CD8-positive, alpha-beta memory T cell (primary cell): ENCODE measurements at regions not wholly inside any gene's neighbourhood (a gene's known extent, or its start where the extent isn't known, plus 50 kb on each side); places are given as distances from the start of the nearest gene placed in this dataset.

Experiments used
- CTCF ChIA-PET: fragments of 350-600 bp; sonication (Branson Sonifier 250); formaldehyde crosslinking; loops from one replicate; lab custom pipeline; 2021; ENCODE audit warnings: antibody characterized with exemption; lab: Charles Lee
- POLR2A ChIA-PET: fragments of 350-600 bp; sonication (Branson Sonifier 250); formaldehyde crosslinking; loops from one replicate; lab custom pipeline; 2021; ENCODE audit warnings: antibody characterized with exemption; lab: Charles Lee
- DNase-seq, 5 donors: peaks; one replicate each; pipeline versions ENCODE4 v3.0.0 to v3.0.0-alpha.2; 2020 to 2022; ENCODE audit warnings: mixed read lengths in 1 of 5
- H3K27ac ChIP-seq: one replicate; pipeline ENCODE4 v1.7.0; 2013; ENCODE audit warnings: low read depth, mild to moderate bottlenecking, low read length, moderate library complexity
- H3K27me3 ChIP-seq: 2 replicates; pipeline ENCODE4 v1.7.0; 2013; ENCODE audit warnings: low read length, mild to moderate bottlenecking; ENCODE audit not compliant: insufficient read depth, poor library complexity, severe bottlenecking
- H3K36me3 ChIP-seq: 2 replicates; pipeline ENCODE4 v1.7.0; 2013; ENCODE audit warnings: mild to moderate bottlenecking, low read length, moderate library complexity; ENCODE audit not compliant: insufficient read depth
- H3K4me1 ChIP-seq: 2 replicates; pipeline ENCODE4 v1.7.0; 2013; ENCODE audit warnings: mild to moderate bottlenecking, low read length, moderate library complexity; ENCODE audit not compliant: insufficient read depth
- H3K4me3 ChIP-seq: 2 replicates; pipeline ENCODE4 v1.7.0; 2013; ENCODE audit warnings: mild to moderate bottlenecking, low read length
- H3K9me3 ChIP-seq: 2 replicates; pipeline ENCODE4 v1.7.0; 2013; ENCODE audit warnings: mild to moderate bottlenecking, low read length
- H3K27ac Mint-ChIP-seq, 8 donors: one replicate each; pipeline ENCODE4 v1.8.0; 2020 to 2021; ENCODE audit warnings: mixed read lengths in 8 of 8, mild to moderate bottlenecking in 6 of 8, inconsistent platforms in 3 of 8, moderate library complexity in 3 of 8
- H3K27me3 Mint-ChIP-seq, 2 donors: one replicate each; pipeline ENCODE4 v1.8.0; 2020 to 2021; ENCODE audit warnings: mixed read lengths in 2 of 2, mild to moderate bottlenecking in 1 of 2, moderate library complexity in 1 of 2
- H3K36me3 Mint-ChIP-seq, 3 donors: one replicate each; pipeline ENCODE4 v1.8.0; 2020 to 2021; ENCODE audit warnings: mixed read lengths in 3 of 3, inconsistent platforms in 1 of 3, mild to moderate bottlenecking in 1 of 3
- H3K4me1 Mint-ChIP-seq, 3 donors: one replicate each; pipeline ENCODE4 v1.8.0; 2020 to 2021; ENCODE audit warnings: mixed read lengths in 3 of 3, inconsistent platforms in 1 of 3, mild to moderate bottlenecking in 1 of 3
- H3K4me3 Mint-ChIP-seq, 7 donors: one replicate each; pipeline ENCODE4 v1.8.0; 2020 to 2021; ENCODE audit warnings: mixed read lengths in 7 of 7, mild to moderate bottlenecking in 6 of 7, moderate library complexity in 4 of 7, inconsistent platforms in 2 of 7
- H3K9me3 Mint-ChIP-seq, 5 donors: one replicate each; pipeline ENCODE4 v1.8.0; 2020 to 2022; ENCODE audit warnings: mixed read lengths in 5 of 5, mild to moderate bottlenecking in 3 of 5, moderate library complexity in 2 of 5, inconsistent platforms in 1 of 5

GRCh38 chr15:60208709-60209108, 189.1 kb downstream of the ANXA2 start:
- no peaks in the 10 kb centered on the region for H3K4me1 Mint-ChIP-seq
- CTCF ChIA-PET = no interaction called here
- H3K27me3 ChIP-seq = peaks cover 3% of the 10 kb centered on the region
- peak overlapping the region in 1 of 8 donors; percentile 39 for H3K27ac Mint-ChIP-seq
- H3K4me3 Mint-ChIP-seq = no peak overlapping the region
- H3K9me3 ChIP-seq = no peaks in the 10 kb centered on the region
- no peaks in the 10 kb centered on the region for H3K4me1 ChIP-seq
- H3K9me3 Mint-ChIP-seq = peaks cover 0 to 2% (median 0%) of the 10 kb centered on the region in 5 donors
- no peaks in the 10 kb centered on the region for H3K36me3 Mint-ChIP-seq
- H3K27me3 Mint-ChIP-seq = peaks cover 2 to 59% of the 10 kb centered on the region in 2 donors
- POLR2A ChIA-PET = no interaction called here
- no peak overlapping the region for H3K27ac ChIP-seq
- H3K36me3 ChIP-seq = no peaks in the 10 kb centered on the region
- H3K4me3 ChIP-seq = no peak overlapping the region
- no peak for DNase-seq

GRCh38 chr15:60212536-60212935, 185.2 kb downstream of the ANXA2 start:
- Histone ChIP-seq H3K9me3 (no peaks in the 10 kb centered on the region), H3K36me3 (no peaks in the 10 kb centered on the region), H3K27me3 (peaks cover 3% of the 10 kb centered on the region), H3K27ac (no peak overlapping the region), H3K4me1 (no peaks in the 10 kb centered on the region), H3K4me3 (no peak overlapping the region)
- POLR2A ChIA-PET = no interaction called here
- no peaks in the 10 kb centered on the region for H3K4me1 Mint-ChIP-seq
- CTCF ChIA-PET = interaction anchor here (1.7 kb wide), 1 partner anchor 12 kb away, joined by 3 read pairs; no protein-coding TSS in a partner anchor
- peaks cover 3 to 55% of the 10 kb centered on the region in 2 donors for H3K27me3 Mint-ChIP-seq
- no peak overlapping the region for H3K4me3 Mint-ChIP-seq
- no peak for DNase-seq
- no peaks in the 10 kb centered on the region for H3K36me3 Mint-ChIP-seq
- H3K9me3 Mint-ChIP-seq = peaks cover 0 to 2% (median 0%) of the 10 kb centered on the region in 5 donors
- H3K27ac Mint-ChIP-seq = no peak overlapping the region

GRCh38 chr15:60213377-60214000, 184.3 kb downstream of the ANXA2 start:
- no peak overlapping the region for H3K4me3 Mint-ChIP-seq
- H3K27me3 ChIP-seq = peaks cover 3% of the 10 kb centered on the region
- no peaks in the 10 kb centered on the region for H3K4me1 ChIP-seq
- H3K9me3 ChIP-seq = no peaks in the 10 kb centered on the region
- H3K9me3 Mint-ChIP-seq = peaks cover 0 to 2% (median 0%) of the 10 kb centered on the region in 5 donors
- ChIA-PET CTCF (interaction anchor here (1.7 kb wide), 1 partner anchor 11 kb away, joined by 3 read pairs; no protein-coding TSS in a partner anchor), POLR2A (no interaction called here)
- peaks cover 4 to 50% of the 10 kb centered on the region in 2 donors for H3K27me3 Mint-ChIP-seq
- H3K36me3 ChIP-seq = no peaks in the 10 kb centered on the region
- H3K4me3 ChIP-seq = no peak overlapping the region
- no peak overlapping the region for H3K27ac ChIP-seq
- no peaks in the 10 kb centered on the region for H3K4me1 Mint-ChIP-seq
- H3K27ac Mint-ChIP-seq = no peak overlapping the region
- no peaks in the 10 kb centered on the region for H3K36me3 Mint-ChIP-seq
- no peak for DNase-seq

GRCh38 chr15:60214201-60214600, 183.6 kb downstream of the ANXA2 start:
- no peaks in the 10 kb centered on the region for H3K9me3 ChIP-seq
- Mint-ChIP-seq H3K27me3 (peaks cover 7 to 53% of the 10 kb centered on the region in 2 donors), H3K9me3 (peaks cover 0 to under 1% (median 0%) of the 10 kb centered on the region in 5 donors), H3K27ac (no peak overlapping the region), H3K36me3 (no peaks in the 10 kb centered on the region), H3K4me3 (no peak overlapping the region), H3K4me1 (no peaks in the 10 kb centered on the region)
- peaks cover 3% of the 10 kb centered on the region for H3K27me3 ChIP-seq
- H3K4me1 ChIP-seq = no peaks in the 10 kb centered on the region
- POLR2A ChIA-PET = no interaction called here
- CTCF ChIA-PET = no interaction called here
- no peak overlapping the region for H3K4me3 ChIP-seq
- no peak overlapping the region for H3K27ac ChIP-seq
- no peak for DNase-seq
- H3K36me3 ChIP-seq = no peaks in the 10 kb centered on the region

DNA sequence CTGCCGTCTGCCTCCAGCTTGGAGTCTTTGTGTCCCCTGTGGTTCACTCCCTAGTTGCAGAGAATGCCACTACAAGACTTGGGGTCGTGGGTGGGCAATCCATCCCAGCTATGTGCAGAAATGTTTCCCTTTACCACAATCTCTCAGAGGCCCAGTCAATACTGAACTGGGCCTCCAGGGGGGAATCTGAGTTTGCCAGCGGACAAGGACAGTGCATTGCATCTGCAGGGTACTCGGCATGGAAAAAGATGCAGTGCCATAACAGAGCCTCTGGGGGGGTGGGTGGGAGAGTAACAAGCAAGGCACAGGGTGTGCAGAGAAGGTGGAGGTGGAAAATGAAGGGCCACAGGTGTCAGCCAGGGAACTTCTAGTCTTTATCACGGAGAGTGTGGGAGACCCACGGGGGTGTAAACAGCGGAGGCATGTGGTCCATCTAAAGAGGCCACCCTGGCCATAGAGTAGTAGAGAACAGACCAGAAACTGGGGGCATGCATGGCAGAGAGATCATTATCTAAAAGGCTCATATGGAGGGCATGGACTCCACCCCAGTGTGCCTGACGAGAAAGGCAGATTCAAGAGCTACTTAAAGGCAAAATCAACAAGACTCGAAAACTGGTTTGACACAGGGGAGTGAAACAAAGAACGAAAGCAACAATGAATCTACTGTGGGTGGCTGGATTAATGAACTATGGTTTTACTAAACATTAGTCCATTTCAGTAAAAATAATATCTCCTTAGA, 182.4 kb downstream of the ANXA2 start:
- Mint-ChIP-seq H3K9me3 (no peaks in the 10 kb centered on the region), H3K4me1 (no peaks in the 10 kb centered on the region), H3K36me3 (no peaks in the 10 kb centered on the region), H3K27ac (peak overlapping the region in 1 of 8 donors; percentile 39), H3K27me3 (peaks cover 7 to 44% of the 10 kb centered on the region in 2 donors), H3K4me3 (no peak overlapping the region)
- POLR2A ChIA-PET = no interaction called here
- CTCF ChIA-PET = no interaction called here
- H3K36me3 ChIP-seq = no peaks in the 10 kb centered on the region
- no peaks in the 10 kb centered on the region for H3K27me3 ChIP-seq
- no peak overlapping the region for H3K27ac ChIP-seq
- H3K4me3 ChIP-seq = no peak overlapping the region
- no peaks in the 10 kb centered on the region for H3K9me3 ChIP-seq
- no peaks in the 10 kb centered on the region for H3K4me1 ChIP-seq
- no peak for DNase-seq

DNA sequence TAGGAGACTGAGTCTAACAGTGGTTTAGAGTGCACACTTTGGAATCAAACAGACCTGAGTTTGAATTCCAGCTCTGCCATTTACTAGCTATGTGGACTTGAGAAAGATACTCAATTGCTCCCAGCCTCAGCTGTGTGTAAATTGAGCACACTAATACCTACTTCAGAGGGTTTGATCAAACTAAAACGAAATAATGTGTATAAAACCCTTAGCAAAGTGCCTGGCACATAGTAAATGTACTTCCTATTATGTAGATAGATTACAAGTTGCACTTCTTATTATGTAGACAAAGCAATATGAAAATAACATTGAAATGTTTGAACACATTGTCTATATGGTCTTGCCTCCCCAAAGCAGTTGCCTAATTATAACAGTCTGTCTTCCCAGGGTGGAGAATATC, 180.6 kb downstream of the ANXA2 start:
- Mint-ChIP-seq H3K27me3 (peaks cover 5 to 44% of the 10 kb centered on the region in 2 donors), H3K4me1 (no peaks in the 10 kb centered on the region), H3K36me3 (no peaks in the 10 kb centered on the region), H3K4me3 (no peak overlapping the region), H3K27ac (no peak overlapping the region), H3K9me3 (no peaks in the 10 kb centered on the region)
- no peak overlapping the region for H3K27ac ChIP-seq
- CTCF ChIA-PET = no interaction called here
- H3K4me1 ChIP-seq = no peaks in the 10 kb centered on the region
- H3K9me3 ChIP-seq = no peaks in the 10 kb centered on the region
- DNase-seq = no peak
- POLR2A ChIA-PET = no interaction called here
- no peaks in the 10 kb centered on the region for H3K27me3 ChIP-seq
- H3K4me3 ChIP-seq = no peak overlapping the region
- no peaks in the 10 kb centered on the region for H3K36me3 ChIP-seq

- Histone ChIP-seq H3K27ac (no peak overlapping the region), H3K4me1 (no peaks in the 10 kb centered on the region), H3K9me3 (no peaks in the 10 kb centered on the region), H3K36me3 (no peaks in the 10 kb centered on the region), H3K27me3 (no peaks in the 10 kb centered on the region), H3K4me3 (no peak overlapping the region)
- POLR2A ChIA-PET = no interaction called here
- Mint-ChIP-seq H3K4me3 (no peak overlapping the region), H3K9me3 (no peaks in the 10 kb centered on the region), H3K36me3 (no peaks in the 10 kb centered on the region), H3K27me3 (peaks cover 5 to 41% of the 10 kb centered on the region in 2 donors), H3K4me1 (no peaks in the 10 kb centered on the region), H3K27ac (no peak overlapping the region)
- CTCF ChIA-PET = no interaction called here
- no peak for DNase-seq
Measured at GRCh38 chr15:60218256-60218655, 179.5 kb downstream of the ANXA2 start.

DNA sequence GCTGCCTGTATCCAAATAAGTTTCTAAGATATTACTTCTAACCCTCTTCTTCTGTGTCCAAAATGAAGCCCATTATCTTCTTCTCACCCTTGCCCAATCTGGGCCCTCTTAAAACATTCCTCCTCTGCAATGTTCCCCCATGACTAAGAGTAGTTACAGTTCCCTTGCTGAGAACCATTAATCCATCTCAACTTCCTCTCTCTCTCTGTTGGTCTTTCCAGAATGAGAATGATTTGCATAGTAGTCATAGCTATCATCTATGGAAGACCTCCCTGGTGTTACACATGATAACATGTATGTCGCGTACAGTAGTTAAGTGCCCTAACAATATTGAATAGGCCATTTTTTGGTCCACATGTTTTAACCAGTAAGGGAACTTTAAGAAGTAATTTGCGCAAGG, 177.9 kb downstream of the ANXA2 start:
- no peak overlapping the region for H3K27ac Mint-ChIP-seq
- H3K27me3 Mint-ChIP-seq = peaks cover 4 to 32% of the 10 kb centered on the region in 2 donors
- Histone ChIP-seq H3K4me1 (no peaks in the 10 kb centered on the region), H3K9me3 (no peaks in the 10 kb centered on the region), H3K27me3 (no peaks in the 10 kb centered on the region), H3K4me3 (no peak overlapping the region), H3K36me3 (no peaks in the 10 kb centered on the region), H3K27ac (no peak overlapping the region)
- H3K4me1 Mint-ChIP-seq = no peaks in the 10 kb centered on the region
- no peak for DNase-seq
- POLR2A ChIA-PET = no interaction called here
- H3K9me3 Mint-ChIP-seq = no peaks in the 10 kb centered on the region
- H3K4me3 Mint-ChIP-seq = no peak overlapping the region
- H3K36me3 Mint-ChIP-seq = no peaks in the 10 kb centered on the region
- CTCF ChIA-PET = no interaction called here
